Activated naive CD8-positive, alpha-beta T cell treated with anti-CD3 and anti-CD28 coated beads for 36 hours (primary cell): ENCODE measurements at regions not wholly inside any gene's neighbourhood (a gene's known extent, or its start where the extent isn't known, plus 50 kb on each side); places are given as distances from the start of the nearest gene placed in this dataset.

ENCODE experiments used
- DNase-seq: peaks from one replicate; pipeline ENCODE4 v3.0.0; 2021
- H3K27ac Mint-ChIP-seq: one replicate; pipeline ENCODE4 v1.8.0; 2022; ENCODE audit warnings: mild to moderate bottlenecking, moderate library complexity, mixed read lengths
- H3K27me3 Mint-ChIP-seq: one replicate; pipeline ENCODE4 v1.8.0; 2022; ENCODE audit warnings: mild to moderate bottlenecking, mixed read lengths
- H3K36me3 Mint-ChIP-seq: one replicate; pipeline ENCODE4 v1.8.0; 2021; ENCODE audit warnings: mild to moderate bottlenecking, mixed read lengths
- H3K4me1 Mint-ChIP-seq: one replicate; pipeline ENCODE4 v1.8.0; 2021; ENCODE audit warnings: mixed read lengths
- H3K4me3 Mint-ChIP-seq: one replicate; pipeline ENCODE4 v1.8.0; 2022; ENCODE audit warnings: mild to moderate bottlenecking, moderate library complexity, mixed read lengths
- H3K9me3 Mint-ChIP-seq: one replicate; pipeline ENCODE4 v1.8.0; 2022; ENCODE audit warnings: mixed read lengths

- Mint-ChIP-seq H3K27me3 (no peaks in the 10 kb centered on the region), H3K36me3 (no peaks in the 10 kb centered on the region), H3K9me3 (no peaks in the 10 kb centered on the region), H3K27ac (no peak overlapping the region), H3K4me3 (no peak overlapping the region), H3K4me1 (peaks cover 5% of the 10 kb centered on the region)
- no peak for DNase-seq
These were observed 240.3 kb downstream of the HHIPL2 start for GRCh38 chr1:222307621-222308020.

- Mint-ChIP-seq H3K4me1 (peaks cover 5% of the 10 kb centered on the region), H3K9me3 (no peaks in the 10 kb centered on the region), H3K4me3 (no peak overlapping the region), H3K36me3 (no peaks in the 10 kb centered on the region), H3K27me3 (no peaks in the 10 kb centered on the region), H3K27ac (no peak overlapping the region)
- DNase-seq = no peak
These were observed 241.4 kb downstream of the HHIPL2 start for GRCh38 chr1:222306512-222306911.

- DNase-seq = no peak
- Mint-ChIP-seq H3K4me3 (no peak overlapping the region), H3K36me3 (no peaks in the 10 kb centered on the region), H3K27me3 (no peaks in the 10 kb centered on the region), H3K27ac (no peak overlapping the region), H3K9me3 (peaks cover 1% of the 10 kb centered on the region), H3K4me1 (peaks cover 5% of the 10 kb centered on the region)
These were observed 241.9 kb downstream of the HHIPL2 start for GRCh38 chr1:222306011-222306410.

- Mint-ChIP-seq H3K4me3 (no peak overlapping the region), H3K27ac (no peak overlapping the region), H3K9me3 (peaks cover 15% of the 10 kb centered on the region), H3K36me3 (peaks cover 3% of the 10 kb centered on the region), H3K4me1 (peaks cover 3% of the 10 kb centered on the region), H3K27me3 (no peaks in the 10 kb centered on the region)
- no peak for DNase-seq
These were observed 246.3 kb downstream of the HHIPL2 start for GRCh38 chr1:222301652-222302051.

GRCh38 chr1:222299524-222299923, 248.4 kb downstream of the HHIPL2 start:
- Mint-ChIP-seq H3K36me3 (peaks cover 3% of the 10 kb centered on the region), H3K27ac (no peak overlapping the region), H3K4me3 (no peak overlapping the region), H3K27me3 (no peaks in the 10 kb centered on the region), H3K4me1 (peaks cover 3% of the 10 kb centered on the region), H3K9me3 (peaks cover 30% of the 10 kb centered on the region)
- no peak for DNase-seq

- Mint-ChIP-seq H3K4me3 (no peak overlapping the region), H3K27ac (no peak overlapping the region), H3K36me3 (no peaks in the 10 kb centered on the region), H3K27me3 (no peaks in the 10 kb centered on the region), H3K9me3 (peaks cover 11% of the 10 kb centered on the region), H3K4me1 (no peaks in the 10 kb centered on the region)
- no peak for DNase-seq
These were observed 257.0 kb downstream of the HHIPL2 start for GRCh38 chr1:222290866-222291265.

- Mint-ChIP-seq H3K4me1 (no peaks in the 10 kb centered on the region), H3K27me3 (no peaks in the 10 kb centered on the region), H3K4me3 (no peak overlapping the region)
These were observed 259.9 kb downstream of the HHIPL2 start for GRCh38 chr1:222288053-222288452.

GRCh38 chr1:222286011-222286410, 261.9 kb downstream of the HHIPL2 start:
- H3K36me3 Mint-ChIP-seq = no peaks in the 10 kb centered on the region
- H3K4me1 Mint-ChIP-seq = no peaks in the 10 kb centered on the region
- H3K27ac Mint-ChIP-seq = no peak overlapping the region
- DNase-seq = no peak
- no peaks in the 10 kb centered on the region for H3K27me3 Mint-ChIP-seq
- H3K4me3 Mint-ChIP-seq = no peak overlapping the region
- H3K9me3 Mint-ChIP-seq = no peaks in the 10 kb centered on the region

More at GRCh38 chr1:222288053-222288452, 259.9 kb downstream of the HHIPL2 start:
- Mint-ChIP-seq H3K9me3 (no peaks in the 10 kb centered on the region), H3K36me3 (no peaks in the 10 kb centered on the region), H3K27ac (no peak overlapping the region)
- DNase-seq = no peak

GRCh38 chr1:222285526-222285925, 262.4 kb downstream of the HHIPL2 start:
- Mint-ChIP-seq H3K4me1 (no peaks in the 10 kb centered on the region), H3K36me3 (no peaks in the 10 kb centered on the region), H3K27ac (no peak overlapping the region), H3K27me3 (no peaks in the 10 kb centered on the region), H3K4me3 (no peak overlapping the region), H3K9me3 (no peaks in the 10 kb centered on the region)
- DNase-seq = no peak

GRCh38 chr1:222284466-222284865, 263.4 kb downstream of the HHIPL2 start:
- H3K27ac Mint-ChIP-seq = no peak overlapping the region
- no peak for DNase-seq
- H3K4me3 Mint-ChIP-seq = no peak overlapping the region
- H3K4me1 Mint-ChIP-seq = no peaks in the 10 kb centered on the region
- no peaks in the 10 kb centered on the region for H3K27me3 Mint-ChIP-seq
- H3K9me3 Mint-ChIP-seq = no peaks in the 10 kb centered on the region
- no peaks in the 10 kb centered on the region for H3K36me3 Mint-ChIP-seq

- no peak overlapping the region for H3K27ac Mint-ChIP-seq
- no peaks in the 10 kb centered on the region for H3K4me1 Mint-ChIP-seq
- no peak overlapping the region for H3K4me3 Mint-ChIP-seq
- no peaks in the 10 kb centered on the region for H3K27me3 Mint-ChIP-seq
- no peaks in the 10 kb centered on the region for H3K9me3 Mint-ChIP-seq
- H3K36me3 Mint-ChIP-seq = no peaks in the 10 kb centered on the region
- DNase-seq = no peak
These were observed 264.6 kb downstream of the HHIPL2 start for GRCh38 chr1:222283147-222283768.

- DNase-seq = no peak
- Mint-ChIP-seq H3K27me3 (no peaks in the 10 kb centered on the region), H3K27ac (no peak overlapping the region), H3K36me3 (no peaks in the 10 kb centered on the region), H3K4me3 (no peak overlapping the region), H3K9me3 (no peaks in the 10 kb centered on the region), H3K4me1 (no peaks in the 10 kb centered on the region)
These were observed 268.3 kb downstream of the HHIPL2 start for GRCh38 chr1:222279591-222279990.

GRCh38 chr1:222278501-222278900, 269.4 kb downstream of the HHIPL2 start:
- Mint-ChIP-seq H3K36me3 (no peaks in the 10 kb centered on the region), H3K4me1 (no peaks in the 10 kb centered on the region), H3K27me3 (no peaks in the 10 kb centered on the region), H3K9me3 (no peaks in the 10 kb centered on the region), H3K4me3 (no peak overlapping the region), H3K27ac (no peak overlapping the region)
- DNase-seq = no peak

- H3K4me3 Mint-ChIP-seq = no peak overlapping the region
- H3K27me3 Mint-ChIP-seq = no peaks in the 10 kb centered on the region
- H3K36me3 Mint-ChIP-seq = no peaks in the 10 kb centered on the region
- H3K9me3 Mint-ChIP-seq = no peaks in the 10 kb centered on the region
- H3K27ac Mint-ChIP-seq = no peak overlapping the region
- DNase-seq = no peak
- H3K4me1 Mint-ChIP-seq = no peaks in the 10 kb centered on the region
These were observed 272.0 kb downstream of the HHIPL2 start for GRCh38 chr1:222275729-222276465.

GRCh38 chr1:222275001-222275728, 272.7 kb downstream of the HHIPL2 start:
- H3K27me3 Mint-ChIP-seq = no peaks in the 10 kb centered on the region

More at GRCh38 chr1:222275001-222275728, 272.7 kb downstream of the HHIPL2 start:
- no peaks in the 10 kb centered on the region for H3K36me3 Mint-ChIP-seq
- H3K9me3 Mint-ChIP-seq = no peaks in the 10 kb centered on the region
- no peaks in the 10 kb centered on the region for H3K4me1 Mint-ChIP-seq
- no peak overlapping the region for H3K4me3 Mint-ChIP-seq
- no peak for DNase-seq
- H3K27ac Mint-ChIP-seq = no peak overlapping the region
